GM21526 (cell line): ENCODE measurements at regions not wholly inside any gene's neighbourhood (a gene's known extent, or its start where the extent isn't known, plus 50 kb on each side); places are given as distances from the start of the nearest gene placed in this dataset.
"Not testable (repeated sequence)": the region's sequence is repeated elsewhere in the genome, so short reads cannot be mapped to it uniquely, and the experiment has no call there.

ENCODE experiments used
- ATAC-seq: cut with Tn5 transposase; IDR thresholded peaks from one replicate; pipeline ENCODE4 v1.9.1; 2021; ENCODE audit warnings: moderate library complexity; ENCODE audit not compliant: unreplicated experiment, low FRiP score

- no peak for ATAC-seq
Measured at GRCh38 chr4:170497689-170498088, 407.9 kb upstream of the AADAT start.

- ATAC-seq: no peak
Measured at GRCh38 chr4:170497112-170497511, 407.4 kb upstream of the AADAT start.

- no peak for ATAC-seq
Measured at GRCh38 chr4:170491981-170492380, 402.2 kb upstream of the AADAT start.

- ATAC-seq: no peak
Measured at GRCh38 chr4:170476351-170476750, 386.6 kb upstream of the AADAT start.

- no peak for ATAC-seq
Measured at GRCh38 chr4:170465429-170465828, 375.7 kb upstream of the AADAT start.

GRCh38 chr4:170464614-170465197 is 374.9 kb upstream of the AADAT start:
- no peak for ATAC-seq

GRCh38 chr4:170446782-170447181 is 357.0 kb upstream of the AADAT start:
- no peak for ATAC-seq

- not testable (repeated sequence) for ATAC-seq
Measured at GRCh38 chr4:170441146-170441545, 351.4 kb upstream of the AADAT start.

- ATAC-seq: no peak
Measured at GRCh38 chr4:170428929-170429328, 339.2 kb upstream of the AADAT start.

GRCh38 chr4:170425521-170426143 is 335.9 kb upstream of the AADAT start:
- no peak for ATAC-seq

- ATAC-seq: no peak
Measured at GRCh38 chr4:170425040-170425439, 335.3 kb upstream of the AADAT start.

GRCh38 chr4:170423137-170423536 is 333.4 kb upstream of the AADAT start:
- no peak for ATAC-seq

- peak; percentile 92 for ATAC-seq
Measured at GRCh38 chr4:170420255-170420693, 330.5 kb upstream of the AADAT start.

GRCh38 chr4:170414961-170415360 is 325.2 kb upstream of the AADAT start:
- no peak for ATAC-seq

- no peak for ATAC-seq
Measured at GRCh38 chr4:170414360-170414759, 324.6 kb upstream of the AADAT start.

GRCh38 chr4:170413951-170414350 is 324.2 kb upstream of the AADAT start:
- no peak for ATAC-seq

- no peak for ATAC-seq
Measured at GRCh38 chr4:170400361-170400760, 310.6 kb upstream of the AADAT start.

- ATAC-seq: no peak
Measured at GRCh38 chr4:170399581-170400293, 310.0 kb upstream of the AADAT start.

GRCh38 chr4:170398218-170398617 is 308.5 kb upstream of the AADAT start:
- ATAC-seq: no peak

- ATAC-seq: no peak
Measured at GRCh38 chr4:170395773-170396172, 306.0 kb upstream of the AADAT start.

GRCh38 chr4:170391066-170391740 is 301.4 kb upstream of the AADAT start:
- ATAC-seq: no peak
